ENCODE measurements at regions not wholly inside any gene's neighbourhood (a gene's known extent, or its start where the extent isn't known, plus 50 kb on each side); places are given as distances from the start of the nearest gene placed in this dataset.

DNA sequence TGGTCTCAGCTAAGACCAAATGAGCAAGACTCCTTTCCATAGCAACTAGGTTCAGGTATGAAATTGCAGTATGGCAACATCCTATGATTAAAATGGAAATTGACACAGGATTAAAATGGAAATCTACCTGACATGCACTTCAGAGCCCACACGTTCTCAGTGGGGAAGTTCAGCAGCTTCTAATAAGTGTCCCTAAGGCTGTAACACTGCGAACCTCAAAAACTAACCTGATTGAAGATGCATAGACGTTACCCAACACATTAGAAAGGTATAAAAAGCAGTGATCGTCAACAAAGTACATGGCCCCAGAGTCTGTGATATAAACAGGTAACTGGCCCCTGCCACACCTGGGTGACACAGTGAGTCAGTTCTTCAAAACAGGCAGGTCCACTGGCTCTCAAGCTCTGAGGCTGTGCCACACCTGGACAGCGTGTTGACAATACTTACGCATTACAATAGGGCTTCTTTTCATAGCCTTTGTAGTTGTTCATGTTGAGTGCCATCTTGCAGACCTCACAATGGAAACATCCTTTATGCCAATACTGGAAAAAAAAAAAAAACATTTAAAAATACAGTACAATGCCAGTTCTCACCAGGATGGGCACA, 274.9 kb upstream of the NEBL start:
- in situ Hi-C loops (cut with MboI; ENCODE audit: low pct_unique_long_range_greater_than_20kb, low sequenced_read_pairs, unreplicated experiment): no loop called here
- TF ChIP-seq, protein P1, sequence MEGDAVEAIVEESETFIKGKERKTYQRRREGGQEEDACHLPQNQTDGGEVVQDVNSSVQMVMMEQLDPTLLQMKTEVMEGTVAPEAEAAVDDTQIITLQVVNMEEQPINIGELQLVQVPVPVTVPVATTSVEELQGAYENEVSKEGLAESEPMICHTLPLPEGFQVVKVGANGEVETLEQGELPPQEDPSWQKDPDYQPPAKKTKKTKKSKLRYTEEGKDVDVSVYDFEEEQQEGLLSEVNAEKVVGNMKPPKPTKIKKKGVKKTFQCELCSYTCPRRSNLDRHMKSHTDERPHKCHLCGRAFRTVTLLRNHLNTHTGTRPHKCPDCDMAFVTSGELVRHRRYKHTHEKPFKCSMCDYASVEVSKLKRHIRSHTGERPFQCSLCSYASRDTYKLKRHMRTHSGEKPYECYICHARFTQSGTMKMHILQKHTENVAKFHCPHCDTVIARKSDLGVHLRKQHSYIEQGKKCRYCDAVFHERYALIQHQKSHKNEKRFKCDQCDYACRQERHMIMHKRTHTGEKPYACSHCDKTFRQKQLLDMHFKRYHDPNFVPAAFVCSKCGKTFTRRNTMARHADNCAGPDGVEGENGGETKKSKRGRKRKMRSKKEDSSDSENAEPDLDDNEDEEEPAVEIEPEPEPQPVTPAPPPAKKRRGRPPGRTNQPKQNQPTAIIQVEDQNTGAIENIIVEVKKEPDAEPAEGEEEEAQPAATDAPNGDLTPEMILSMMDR (IDR thresholded peaks at IDR 0.05; ENCODE audit: extremely low read depth, insufficient read depth, missing control alignments): no peak
- no peak for DNase-seq (ENCODE audit: low spot score)

DNA sequence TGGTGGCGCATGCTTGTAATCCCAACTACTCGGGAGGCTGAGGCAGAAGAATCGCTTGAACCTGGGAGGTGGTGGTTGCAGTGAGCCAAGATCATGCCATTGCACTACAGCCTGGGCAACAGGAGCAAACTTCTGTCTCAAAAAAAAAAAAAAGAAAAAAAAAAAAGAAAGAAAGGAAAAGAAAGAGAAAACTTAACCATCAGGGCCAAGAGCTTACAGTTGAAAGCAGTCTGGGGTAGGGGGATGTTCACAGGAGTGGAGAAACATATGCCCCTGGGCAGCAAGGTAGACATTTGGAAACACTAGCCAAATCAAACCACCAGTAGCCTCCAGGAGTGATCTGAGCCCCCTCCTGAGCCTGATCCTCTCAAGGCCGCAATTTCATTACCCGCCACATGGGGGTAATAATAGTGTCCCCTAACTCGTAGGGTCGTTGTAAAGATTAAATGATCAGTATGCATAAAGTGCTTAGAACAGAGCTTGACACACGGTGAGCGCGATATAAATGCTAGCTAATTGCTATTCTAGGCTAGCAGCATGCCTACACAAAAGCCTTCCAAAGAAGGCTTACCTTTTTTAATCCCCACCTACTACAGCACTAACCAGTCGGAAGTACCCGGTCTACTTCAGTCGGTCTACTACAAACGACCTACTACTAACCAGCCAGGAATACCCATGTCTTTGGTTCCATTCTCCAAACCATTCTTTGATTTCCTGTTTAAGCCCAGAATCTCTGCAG, 274.3 kb upstream of the NEBL start:
- DNase-seq (ENCODE audit: low spot score): no peak
- in situ Hi-C loops (cut with MboI; ENCODE audit: low pct_unique_long_range_greater_than_20kb, low sequenced_read_pairs, unreplicated experiment): no loop called here
- TF ChIP-seq, protein P1 (IDR thresholded peaks at IDR 0.05; ENCODE audit: extremely low read depth, insufficient read depth, missing control alignments): no peak

DNA sequence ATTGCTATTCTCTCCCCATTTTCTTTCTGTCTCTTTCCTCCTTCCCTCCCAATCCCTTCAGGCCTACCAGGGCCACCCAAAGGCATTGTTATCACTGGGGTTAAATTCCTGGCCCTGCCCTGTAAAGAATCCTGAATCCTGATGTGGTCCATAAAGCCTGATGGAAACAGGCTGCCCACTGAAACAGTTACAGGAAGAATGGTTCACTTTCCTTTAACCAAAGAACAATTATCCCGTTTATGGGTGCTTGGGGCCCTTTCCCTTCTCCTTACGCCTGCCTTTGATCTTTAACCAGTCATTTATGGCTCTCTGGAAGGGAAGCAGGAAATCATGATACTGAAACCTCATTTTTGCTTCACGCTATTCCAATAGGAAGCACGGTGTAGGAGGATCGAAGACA, 273.1 kb upstream of the NEBL start:
- no peak for DNase-seq (ENCODE audit: low spot score)
- in situ Hi-C loops (cut with MboI; ENCODE audit: low pct_unique_long_range_greater_than_20kb, low sequenced_read_pairs, unreplicated experiment): no loop called here
- TF ChIP-seq, protein P1 (IDR thresholded peaks at IDR 0.05; ENCODE audit: extremely low read depth, insufficient read depth, missing control alignments): no peak

DNA sequence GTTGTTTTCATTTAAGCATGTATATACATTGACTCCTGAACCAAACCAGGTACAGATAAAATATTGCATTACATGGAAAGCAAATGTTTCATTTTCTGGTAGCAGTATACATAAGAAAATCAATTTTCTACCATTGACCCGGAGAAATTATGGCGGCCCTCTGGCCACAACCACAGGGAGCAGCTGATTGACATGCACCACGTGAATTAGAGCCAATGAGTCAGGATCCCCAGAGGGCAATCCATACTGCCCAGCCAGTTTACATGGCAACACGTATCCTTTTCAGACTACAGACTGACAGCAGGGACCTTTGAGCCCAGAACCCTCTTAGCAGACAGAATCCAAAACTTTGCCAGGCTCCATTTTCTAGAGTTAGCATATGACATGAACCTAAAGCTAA, 272.2 kb upstream of the NEBL start:
- in situ Hi-C loops (cut with MboI; ENCODE audit: low pct_unique_long_range_greater_than_20kb, low sequenced_read_pairs, unreplicated experiment): no loop called here
- no peak for DNase-seq (ENCODE audit: low spot score)
- TF ChIP-seq, protein P1 (IDR thresholded peaks at IDR 0.05; ENCODE audit: extremely low read depth, insufficient read depth, missing control alignments): no peak

DNA sequence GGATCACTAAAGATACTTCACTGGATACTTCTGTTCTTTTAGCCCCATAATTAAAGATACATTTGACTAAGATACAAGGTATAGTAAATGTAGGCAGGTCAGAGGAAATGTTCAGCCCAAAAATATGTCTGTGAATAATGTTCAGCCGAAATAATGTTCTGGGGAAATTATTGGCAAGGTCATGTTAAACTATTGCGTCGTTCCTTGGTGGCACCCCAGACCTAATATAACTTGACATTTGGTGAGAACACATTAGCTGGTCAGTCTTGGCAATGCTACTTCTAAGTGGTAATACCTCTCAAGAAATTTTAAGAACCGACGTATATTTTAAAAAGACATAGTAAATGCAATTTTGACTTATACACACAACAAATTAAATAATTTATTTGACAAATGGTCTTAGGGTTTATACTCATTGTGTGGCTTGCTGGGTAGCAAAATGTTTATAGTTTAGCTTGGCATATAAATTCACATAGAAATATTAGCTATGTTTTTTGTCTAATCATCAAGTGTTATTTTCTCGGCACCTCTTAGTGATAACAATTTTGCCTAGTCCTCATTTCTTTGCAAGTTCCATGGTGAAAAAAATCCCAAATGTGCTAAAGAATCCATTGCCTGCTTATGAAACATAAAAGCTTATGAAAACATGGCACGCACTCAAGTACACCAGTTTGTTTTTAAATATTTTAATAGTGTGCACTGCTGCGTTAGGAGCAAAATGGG, 270.3 kb upstream of the NEBL start:
- in situ Hi-C loops (cut with MboI; ENCODE audit: low pct_unique_long_range_greater_than_20kb, low sequenced_read_pairs, unreplicated experiment): no loop called here
- DNase-seq (ENCODE audit: low spot score): no peak
- TF ChIP-seq, protein P1 (IDR thresholded peaks at IDR 0.05; ENCODE audit: extremely low read depth, insufficient read depth, missing control alignments): no peak

DNA sequence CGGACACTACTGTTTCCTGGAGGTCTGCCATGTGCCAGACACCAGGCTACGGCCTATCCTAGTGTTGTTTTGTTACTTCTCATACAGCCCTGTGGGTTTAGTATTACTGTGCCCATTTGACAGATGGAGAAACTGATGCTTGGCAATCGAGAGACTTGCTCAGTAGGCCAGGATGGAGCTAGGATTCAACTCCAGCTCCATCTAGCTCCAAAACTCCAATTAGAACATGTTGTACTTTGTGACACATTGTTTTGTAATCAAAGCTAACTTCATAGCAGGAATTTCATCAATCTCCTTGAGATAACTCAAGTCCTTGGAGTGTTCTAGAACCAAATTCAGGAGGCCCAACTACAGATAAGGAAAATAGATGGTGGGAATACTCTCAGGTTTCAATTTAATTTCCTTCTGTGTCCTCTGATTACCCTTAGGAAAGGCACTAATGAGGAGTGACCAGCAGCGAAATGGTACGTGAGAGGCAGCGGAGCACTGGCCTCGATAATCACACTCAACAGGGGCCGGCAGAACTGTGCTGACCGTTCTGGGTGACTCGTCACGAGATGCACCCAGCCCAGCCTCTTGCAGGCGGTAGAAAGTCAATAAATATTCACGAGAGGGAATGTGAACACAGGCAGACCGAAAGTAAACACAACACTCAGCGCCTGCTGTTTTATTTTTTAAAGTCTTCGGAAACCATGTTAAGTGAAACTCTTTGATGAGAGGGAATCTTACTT, 269.6 kb upstream of the NEBL start:
- in situ Hi-C loops (cut with MboI; ENCODE audit: low pct_unique_long_range_greater_than_20kb, low sequenced_read_pairs, unreplicated experiment): no loop called here
- no peak for DNase-seq (ENCODE audit: low spot score)
- TF ChIP-seq, protein P1 (IDR thresholded peaks at IDR 0.05; ENCODE audit: extremely low read depth, insufficient read depth, missing control alignments): no peak

Measured in GM13977 (cell line).